ENCODE measurements at regions not wholly inside any gene's neighbourhood (a gene's known extent, or its start where the extent isn't known, plus 50 kb on each side); places are given as distances from the start of the nearest gene placed in this dataset.

- Histone ChIP-seq H3K9me3 (ENCODE audit: control insufficient read depth, insufficient read depth, low read length) (no peaks in the 10 kb centered on the region), H3K36me3 (ENCODE audit: control insufficient read depth, insufficient read depth, low read length) (no peaks in the 10 kb centered on the region), H3K4me1 (ENCODE audit: control insufficient read depth, insufficient read depth, low read length) (no peaks in the 10 kb centered on the region), H3K4me3 (ENCODE audit: low read depth, low read length) (no peak overlapping the region), H3K27ac (ENCODE audit: low read depth, low read length) (no peak overlapping the region), H3K27me3 (ENCODE audit: control insufficient read depth, insufficient read depth, low read length) (no peaks in the 10 kb centered on the region)
- 21% methylated on average over 3 of the region's 7 CpGs for WGBS (ENCODE audit: insufficient coverage)
- peak in 4 of 6 donors; percentile 48 to 81 (median 66) for DNase-seq (ENCODE audit: low read depth in 4 of 6, low spot score in 6 of 6)
These were observed 1577.0 kb upstream of the TENM3 start for GRCh38 chr4:180665994-180666824.

GRCh38 chr4:180668732-180669131 is 1574.5 kb upstream of the TENM3 start:
- Histone ChIP-seq H3K9me3 (ENCODE audit: control insufficient read depth, insufficient read depth, low read length) (no peaks in the 10 kb centered on the region), H3K4me3 (ENCODE audit: low read depth, low read length) (no peak overlapping the region), H3K27ac (ENCODE audit: low read depth, low read length) (no peak overlapping the region), H3K4me1 (ENCODE audit: control insufficient read depth, insufficient read depth, low read length) (no peaks in the 10 kb centered on the region), H3K27me3 (ENCODE audit: control insufficient read depth, insufficient read depth, low read length) (no peaks in the 10 kb centered on the region), H3K36me3 (ENCODE audit: control insufficient read depth, insufficient read depth, low read length) (no peaks in the 10 kb centered on the region)
- no peak for DNase-seq (ENCODE audit: low read depth in 4 of 6, low spot score in 6 of 6)
- 92% methylated on average over 13 of the region's 14 CpGs for WGBS (ENCODE audit: insufficient coverage)

DNA sequence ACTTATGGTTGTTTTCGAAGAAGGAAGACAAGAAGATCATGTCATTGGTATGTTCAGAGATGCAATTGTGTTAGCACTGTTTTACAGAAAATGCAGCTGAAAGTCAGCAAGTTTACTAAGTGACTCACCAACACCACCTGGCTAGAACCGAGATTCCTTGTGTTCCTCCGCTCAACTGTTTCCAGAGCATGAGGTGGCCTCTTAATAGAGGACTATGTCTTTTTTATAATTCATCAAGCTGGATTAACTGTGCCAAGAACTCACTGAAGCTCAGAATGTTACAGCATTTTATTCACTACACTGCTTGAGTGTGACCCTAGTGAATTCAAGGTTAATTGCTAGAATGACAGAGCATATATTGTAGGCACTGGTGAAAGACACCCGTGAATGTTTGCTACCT is 1573.5 kb upstream of the TENM3 start:
- H3K4me1 ChIP-seq (ENCODE audit: control insufficient read depth, insufficient read depth, low read length) = no peaks in the 10 kb centered on the region
- no peak for DNase-seq (ENCODE audit: low read depth in 4 of 6, low spot score in 6 of 6)
- WGBS (ENCODE audit: insufficient coverage) = no CpG with 5 or more reads among the region's 4 CpGs
- no peaks in the 10 kb centered on the region for H3K9me3 ChIP-seq (ENCODE audit: control insufficient read depth, insufficient read depth, low read length)
- no peak overlapping the region for H3K27ac ChIP-seq (ENCODE audit: low read depth, low read length)
- no peaks in the 10 kb centered on the region for H3K27me3 ChIP-seq (ENCODE audit: control insufficient read depth, insufficient read depth, low read length)
- no peaks in the 10 kb centered on the region for H3K36me3 ChIP-seq (ENCODE audit: control insufficient read depth, insufficient read depth, low read length)
- no peak overlapping the region for H3K4me3 ChIP-seq (ENCODE audit: low read depth, low read length)

- Histone ChIP-seq H3K27me3 (ENCODE audit: control insufficient read depth, insufficient read depth, low read length) (no peaks in the 10 kb centered on the region), H3K4me3 (ENCODE audit: low read depth, low read length) (no peak overlapping the region), H3K4me1 (ENCODE audit: control insufficient read depth, insufficient read depth, low read length) (no peaks in the 10 kb centered on the region), H3K27ac (ENCODE audit: low read depth, low read length) (no peak overlapping the region), H3K9me3 (ENCODE audit: control insufficient read depth, insufficient read depth, low read length) (no peaks in the 10 kb centered on the region), H3K36me3 (ENCODE audit: control insufficient read depth, insufficient read depth, low read length) (no peaks in the 10 kb centered on the region)
- no CpG with 5 or more reads among the region's 4 CpGs for WGBS (ENCODE audit: insufficient coverage)
- peak in 1 of 6 donors; percentile 70 for DNase-seq (ENCODE audit: low read depth in 4 of 6, low spot score in 6 of 6)
These were observed 1568.4 kb upstream of the TENM3 start for GRCh38 chr4:180674619-180675358.

DNA sequence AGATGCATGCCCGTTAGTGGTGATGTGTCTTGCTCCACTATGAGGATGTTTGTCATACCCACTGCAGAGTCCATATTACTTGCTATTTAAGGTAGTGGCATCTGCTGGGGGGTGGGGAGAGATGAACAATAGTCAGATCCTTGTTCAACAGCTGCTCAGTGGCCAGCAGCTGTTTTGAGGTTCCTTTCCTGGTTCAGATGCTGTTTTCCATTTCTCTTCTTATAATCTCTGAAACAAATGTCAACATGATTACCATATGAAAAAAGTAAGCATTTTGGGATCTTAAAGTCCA is 1567.9 kb upstream of the TENM3 start:
- no CpG with 5 or more reads among the region's 1 CpG for WGBS (ENCODE audit: insufficient coverage)
- no peak overlapping the region for H3K4me3 ChIP-seq (ENCODE audit: low read depth, low read length)
- no peak overlapping the region for H3K27ac ChIP-seq (ENCODE audit: low read depth, low read length)
- H3K4me1 ChIP-seq (ENCODE audit: control insufficient read depth, insufficient read depth, low read length) = no peaks in the 10 kb centered on the region
- H3K36me3 ChIP-seq (ENCODE audit: control insufficient read depth, insufficient read depth, low read length) = no peaks in the 10 kb centered on the region
- H3K9me3 ChIP-seq (ENCODE audit: control insufficient read depth, insufficient read depth, low read length) = no peaks in the 10 kb centered on the region
- no peaks in the 10 kb centered on the region for H3K27me3 ChIP-seq (ENCODE audit: control insufficient read depth, insufficient read depth, low read length)
- peak in 1 of 6 donors; percentile 11 for DNase-seq (ENCODE audit: low read depth in 4 of 6, low spot score in 6 of 6)

DNA sequence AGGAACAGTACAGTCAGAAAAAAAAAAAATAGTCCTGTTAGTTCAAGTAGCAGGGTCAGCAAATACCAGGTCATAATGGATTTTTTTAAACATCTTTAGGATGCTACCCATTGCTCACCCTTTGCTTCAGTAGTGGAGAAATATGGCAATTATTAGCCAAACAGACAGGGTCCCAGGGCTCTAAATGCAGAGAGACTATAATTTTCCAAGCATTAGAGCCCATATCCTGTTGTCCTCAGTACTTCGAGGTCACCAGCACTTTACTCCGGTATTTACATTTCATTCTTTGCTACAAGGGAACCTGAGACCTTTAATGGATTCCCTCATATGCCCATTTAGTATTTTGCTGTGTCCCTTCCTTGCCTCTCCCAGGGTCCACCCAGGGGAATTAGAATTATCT is 1562.9 kb upstream of the TENM3 start:
- DNase-seq (ENCODE audit: low read depth in 4 of 6, low spot score in 6 of 6) = no peak

DNA sequence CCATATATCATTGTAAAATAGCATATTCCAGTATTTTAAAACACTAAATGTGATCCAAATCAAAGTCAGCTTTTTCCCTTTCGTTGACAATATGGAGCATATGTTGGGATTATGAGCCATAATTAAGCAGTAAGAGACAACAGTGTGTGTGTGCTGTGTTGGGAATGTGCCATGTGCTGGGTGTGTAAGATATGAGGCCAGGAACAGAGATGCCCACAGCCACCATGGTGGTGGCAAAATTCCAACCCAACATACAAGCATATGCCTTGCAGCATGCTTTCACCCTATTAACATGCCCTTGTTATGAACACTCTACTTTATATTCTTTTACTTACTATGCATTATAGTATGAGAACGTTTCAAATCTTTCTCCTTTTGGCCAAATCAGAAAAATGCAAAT is 1560.4 kb upstream of the TENM3 start:
- no peaks in the 10 kb centered on the region for H3K36me3 ChIP-seq (ENCODE audit: control insufficient read depth, insufficient read depth, low read length)
- no peak overlapping the region for H3K4me3 ChIP-seq (ENCODE audit: low read depth, low read length)
- no peak overlapping the region for H3K27ac ChIP-seq (ENCODE audit: low read depth, low read length)
- H3K4me1 ChIP-seq (ENCODE audit: control insufficient read depth, insufficient read depth, low read length) = no peaks in the 10 kb centered on the region
- WGBS (ENCODE audit: insufficient coverage) = 0% methylated on average over 1 of the region's 2 CpGs
- DNase-seq (ENCODE audit: low read depth in 4 of 6, low spot score in 6 of 6) = peak in 2 of 6 donors; percentile 68 to 84
- no peaks in the 10 kb centered on the region for H3K9me3 ChIP-seq (ENCODE audit: control insufficient read depth, insufficient read depth, low read length)
- no peaks in the 10 kb centered on the region for H3K27me3 ChIP-seq (ENCODE audit: control insufficient read depth, insufficient read depth, low read length)

More for the DNA sequence above, 1562.9 kb upstream of the TENM3 start:
- Histone ChIP-seq H3K27me3 (ENCODE audit: control insufficient read depth, insufficient read depth, low read length) (no peaks in the 10 kb centered on the region), H3K4me1 (ENCODE audit: control insufficient read depth, insufficient read depth, low read length) (no peaks in the 10 kb centered on the region), H3K9me3 (ENCODE audit: control insufficient read depth, insufficient read depth, low read length) (no peaks in the 10 kb centered on the region), H3K36me3 (ENCODE audit: control insufficient read depth, insufficient read depth, low read length) (no peaks in the 10 kb centered on the region), H3K4me3 (ENCODE audit: low read depth, low read length) (no peak overlapping the region), H3K27ac (ENCODE audit: low read depth, low read length) (no peak overlapping the region)
- no CpG with 5 or more reads among the region's 2 CpGs for WGBS (ENCODE audit: insufficient coverage)

- WGBS (ENCODE audit: insufficient coverage) = no CpG with 5 or more reads among the region's 5 CpGs
- no peaks in the 10 kb centered on the region for H3K4me1 ChIP-seq (ENCODE audit: control insufficient read depth, insufficient read depth, low read length)
- H3K4me3 ChIP-seq (ENCODE audit: low read depth, low read length) = no peak overlapping the region
- no peaks in the 10 kb centered on the region for H3K36me3 ChIP-seq (ENCODE audit: control insufficient read depth, insufficient read depth, low read length)
- H3K27ac ChIP-seq (ENCODE audit: low read depth, low read length) = no peak overlapping the region
- DNase-seq (ENCODE audit: low read depth in 4 of 6, low spot score in 6 of 6) = no peak
- H3K27me3 ChIP-seq (ENCODE audit: control insufficient read depth, insufficient read depth, low read length) = no peaks in the 10 kb centered on the region
- no peaks in the 10 kb centered on the region for H3K9me3 ChIP-seq (ENCODE audit: control insufficient read depth, insufficient read depth, low read length)
These were observed 1560.0 kb upstream of the TENM3 start for GRCh38 chr4:180683186-180683585.

- Histone ChIP-seq H3K27ac (ENCODE audit: low read depth, low read length) (no peak overlapping the region), H3K9me3 (ENCODE audit: control insufficient read depth, insufficient read depth, low read length) (no peaks in the 10 kb centered on the region), H3K4me1 (ENCODE audit: control insufficient read depth, insufficient read depth, low read length) (no peaks in the 10 kb centered on the region), H3K36me3 (ENCODE audit: control insufficient read depth, insufficient read depth, low read length) (no peaks in the 10 kb centered on the region), H3K27me3 (ENCODE audit: control insufficient read depth, insufficient read depth, low read length) (no peaks in the 10 kb centered on the region), H3K4me3 (ENCODE audit: low read depth, low read length) (no peak overlapping the region)
- 18% methylated on average over 2 of the region's 2 CpGs for whole genome bisulfite sequencing (ENCODE audit: insufficient coverage)
- peak in 1 of 6 donors; percentile 24 for DNase-seq (ENCODE audit: low read depth in 4 of 6, low spot score in 6 of 6)
These were observed 1554.7 kb upstream of the TENM3 start for GRCh38 chr4:180688480-180688879.

GRCh38 chr4:180694875-180695274 is 1548.3 kb upstream of the TENM3 start:
- H3K36me3 ChIP-seq (ENCODE audit: control insufficient read depth, insufficient read depth, low read length) = no peaks in the 10 kb centered on the region
- no peak for DNase-seq (ENCODE audit: low read depth in 4 of 6, low spot score in 6 of 6)
- no peaks in the 10 kb centered on the region for H3K9me3 ChIP-seq (ENCODE audit: control insufficient read depth, insufficient read depth, low read length)
- no peak overlapping the region for H3K27ac ChIP-seq (ENCODE audit: low read depth, low read length)
- no peak overlapping the region for H3K4me3 ChIP-seq (ENCODE audit: low read depth, low read length)
- no peaks in the 10 kb centered on the region for H3K4me1 ChIP-seq (ENCODE audit: control insufficient read depth, insufficient read depth, low read length)
- no CpG with 5 or more reads among the region's 1 CpG for WGBS (ENCODE audit: insufficient coverage)
- H3K27me3 ChIP-seq (ENCODE audit: control insufficient read depth, insufficient read depth, low read length) = no peaks in the 10 kb centered on the region

Data from spinal cord (tissue), 9 donors.